ENCODE measurements at regions not wholly inside any gene's neighbourhood (a gene's known extent, or its start where the extent isn't known, plus 50 kb on each side); places are given as distances from the start of the nearest gene placed in this dataset.

- H3K4me1 Mint-ChIP-seq (ENCODE audit: unreplicated experiment): no peaks in the 10 kb centered on the region
- peaks cover 41% of the 10 kb centered on the region for H3K9me3 Mint-ChIP-seq (ENCODE audit: unreplicated experiment)
- H3K36me3 Mint-ChIP-seq (ENCODE audit: low read depth, unreplicated experiment): peaks cover 7% of the 10 kb centered on the region
- DNase-seq (ENCODE audit: low spot score): no peak
- H3K4me3 Mint-ChIP-seq (ENCODE audit: unreplicated experiment): no peak overlapping the region
- H3K27me3 Mint-ChIP-seq (ENCODE audit: unreplicated experiment): peaks cover 5% of the 10 kb centered on the region
- no peak overlapping the region for H3K27ac Mint-ChIP-seq (ENCODE audit: unreplicated experiment)
- TF ChIP-seq CTCF (IDR thresholded peaks at IDR 0.05; ENCODE audit: unreplicated experiment): no peak
Observed at GRCh38 chr18:72452328-72452727, 91.8 kb downstream of the CBLN2 start.

- H3K27me3 Mint-ChIP-seq (ENCODE audit: unreplicated experiment): peaks cover 2% of the 10 kb centered on the region
- H3K36me3 Mint-ChIP-seq (ENCODE audit: low read depth, unreplicated experiment): peaks cover 4% of the 10 kb centered on the region
- H3K4me3 Mint-ChIP-seq (ENCODE audit: unreplicated experiment): no peak overlapping the region
Observed at GRCh38 chr18:72444798-72445155, 99.4 kb downstream of the CBLN2 start.

GRCh38 chr18:72444111-72444797 is 99.9 kb downstream of the CBLN2 start:
- Mint-ChIP-seq H3K4me1 (ENCODE audit: unreplicated experiment) (no peaks in the 10 kb centered on the region), H3K36me3 (ENCODE audit: low read depth, unreplicated experiment) (peaks cover 4% of the 10 kb centered on the region), H3K27ac (ENCODE audit: unreplicated experiment) (no peak overlapping the region), H3K4me3 (ENCODE audit: unreplicated experiment) (no peak overlapping the region), H3K9me3 (ENCODE audit: unreplicated experiment) (peaks cover 23% of the 10 kb centered on the region), H3K27me3 (ENCODE audit: unreplicated experiment) (peaks cover 2% of the 10 kb centered on the region)
- no peak for DNase-seq (ENCODE audit: low spot score)
- no peak for TF ChIP-seq CTCF (IDR thresholded peaks at IDR 0.05; ENCODE audit: unreplicated experiment)

More at GRCh38 chr18:72444798-72445155, 99.4 kb downstream of the CBLN2 start:
- DNase-seq (ENCODE audit: low spot score): no peak
- H3K9me3 Mint-ChIP-seq (ENCODE audit: unreplicated experiment): peaks cover 27% of the 10 kb centered on the region
- H3K4me1 Mint-ChIP-seq (ENCODE audit: unreplicated experiment): no peaks in the 10 kb centered on the region
- no peak overlapping the region for H3K27ac Mint-ChIP-seq (ENCODE audit: unreplicated experiment)
- no peak for TF ChIP-seq CTCF (IDR thresholded peaks at IDR 0.05; ENCODE audit: unreplicated experiment)

- H3K4me1 Mint-ChIP-seq (ENCODE audit: unreplicated experiment): no peaks in the 10 kb centered on the region
- H3K4me3 Mint-ChIP-seq (ENCODE audit: unreplicated experiment): no peak overlapping the region
- no peak for TF ChIP-seq CTCF (IDR thresholded peaks at IDR 0.05; ENCODE audit: unreplicated experiment)
- no peak overlapping the region for H3K27ac Mint-ChIP-seq (ENCODE audit: unreplicated experiment)
- no peaks in the 10 kb centered on the region for H3K36me3 Mint-ChIP-seq (ENCODE audit: low read depth, unreplicated experiment)
- no peak for DNase-seq (ENCODE audit: low spot score)
- H3K27me3 Mint-ChIP-seq (ENCODE audit: unreplicated experiment): no peaks in the 10 kb centered on the region
- H3K9me3 Mint-ChIP-seq (ENCODE audit: unreplicated experiment): peaks cover 4% of the 10 kb centered on the region
Observed at GRCh38 chr18:72436401-72436800, 107.7 kb downstream of the CBLN2 start.

- no peaks in the 10 kb centered on the region for H3K27me3 Mint-ChIP-seq (ENCODE audit: unreplicated experiment)
- H3K9me3 Mint-ChIP-seq (ENCODE audit: unreplicated experiment): peaks cover 9% of the 10 kb centered on the region
Observed at GRCh38 chr18:72433756-72434155, 110.4 kb downstream of the CBLN2 start.

More at GRCh38 chr18:72433756-72434155, 110.4 kb downstream of the CBLN2 start:
- no peaks in the 10 kb centered on the region for H3K4me1 Mint-ChIP-seq (ENCODE audit: unreplicated experiment)
- no peak for DNase-seq (ENCODE audit: low spot score)
- H3K36me3 Mint-ChIP-seq (ENCODE audit: low read depth, unreplicated experiment): no peaks in the 10 kb centered on the region
- TF ChIP-seq CTCF (IDR thresholded peaks at IDR 0.05; ENCODE audit: unreplicated experiment): no peak
- no peak overlapping the region for H3K27ac Mint-ChIP-seq (ENCODE audit: unreplicated experiment)
- H3K4me3 Mint-ChIP-seq (ENCODE audit: unreplicated experiment): no peak overlapping the region

Data from endothelial cell (in vitro differentiated cells).